ENCODE measurements at regions not wholly inside any gene's neighbourhood (a gene's known extent, or its start where the extent isn't known, plus 50 kb on each side); places are given as distances from the start of the nearest gene placed in this dataset.

GRCh38 chr17:13405807-13406206 is 195.9 kb downstream of the HS3ST3A1 start:
- no peak for DNase-seq (ENCODE audit: low read depth in 2 of 2)

GRCh38 chr17:13405080-13405479 is 196.6 kb downstream of the HS3ST3A1 start:
- no peak for DNase-seq (ENCODE audit: low read depth in 2 of 2)

DNA sequence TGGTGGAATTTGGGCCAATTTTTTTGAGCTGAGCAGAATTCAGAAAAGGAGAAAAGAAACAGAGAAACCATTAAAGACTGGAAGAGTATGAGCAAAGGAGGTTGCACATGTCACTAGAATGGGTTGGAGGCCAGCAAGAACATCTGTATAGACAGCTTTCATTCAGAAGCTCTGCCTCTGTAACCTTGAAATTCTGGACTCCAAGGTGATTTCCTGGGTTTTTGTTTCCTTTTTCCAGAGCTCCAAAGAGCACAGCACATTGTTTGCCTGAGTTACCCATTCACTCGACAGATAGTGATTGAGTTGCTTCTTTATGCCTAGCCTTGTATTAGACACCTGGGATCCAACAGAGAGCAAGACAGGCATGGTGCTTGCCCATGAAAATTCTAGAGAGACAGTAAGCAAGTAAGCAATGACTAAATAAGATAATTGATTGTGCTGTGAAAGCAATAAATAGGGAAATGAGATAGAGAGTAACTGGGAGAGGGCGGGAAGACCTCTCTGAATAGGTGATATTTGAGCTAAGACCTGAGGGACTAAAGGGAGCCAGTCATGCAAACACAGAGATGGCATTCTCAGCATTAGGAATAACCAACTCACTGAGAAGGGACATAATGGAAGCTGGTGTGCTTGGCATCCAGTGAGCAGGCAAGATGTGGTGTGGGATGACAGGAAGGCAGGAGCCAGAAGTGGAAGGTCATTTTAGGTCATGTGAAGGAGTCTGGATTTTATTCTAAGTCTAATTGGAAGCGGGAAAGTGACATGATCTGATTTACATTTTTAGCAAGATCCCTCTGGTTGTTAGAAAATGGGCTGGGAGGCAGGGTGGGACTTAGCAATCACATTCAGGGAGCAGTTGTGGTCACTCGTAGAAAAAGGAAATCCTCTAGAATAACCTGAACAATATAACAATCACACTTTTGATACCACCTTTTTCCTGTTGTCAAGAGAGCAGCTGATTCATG is 197.5 kb downstream of the HS3ST3A1 start:
- DNase-seq (ENCODE audit: low read depth in 2 of 2) = peak; percentile 3 to 18

DNA sequence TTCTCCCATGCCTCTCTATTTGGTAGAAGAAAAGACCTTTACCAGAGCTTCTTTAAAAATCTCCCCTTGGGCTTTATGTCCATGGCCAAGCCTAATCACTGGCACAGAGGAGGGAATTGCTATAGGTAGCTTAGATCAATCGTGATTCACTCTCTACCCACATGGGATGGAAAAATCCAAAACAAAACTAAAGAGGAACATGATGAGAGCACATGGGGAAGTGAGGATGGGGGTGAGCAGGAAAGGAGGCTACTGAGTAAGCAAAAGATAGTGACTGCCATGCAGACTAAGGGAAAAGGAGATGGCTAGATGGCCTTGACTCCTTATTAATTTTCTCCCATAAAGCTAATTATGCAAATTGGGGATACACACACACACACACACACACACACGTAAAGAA is 201.2 kb downstream of the HS3ST3A1 start:
- DNase-seq (ENCODE audit: low read depth in 2 of 2) = no peak

- DNase-seq (ENCODE audit: low read depth in 2 of 2) = no peak
Measured at GRCh38 chr17:13398853-13399252, 202.9 kb downstream of the HS3ST3A1 start.

DNA sequence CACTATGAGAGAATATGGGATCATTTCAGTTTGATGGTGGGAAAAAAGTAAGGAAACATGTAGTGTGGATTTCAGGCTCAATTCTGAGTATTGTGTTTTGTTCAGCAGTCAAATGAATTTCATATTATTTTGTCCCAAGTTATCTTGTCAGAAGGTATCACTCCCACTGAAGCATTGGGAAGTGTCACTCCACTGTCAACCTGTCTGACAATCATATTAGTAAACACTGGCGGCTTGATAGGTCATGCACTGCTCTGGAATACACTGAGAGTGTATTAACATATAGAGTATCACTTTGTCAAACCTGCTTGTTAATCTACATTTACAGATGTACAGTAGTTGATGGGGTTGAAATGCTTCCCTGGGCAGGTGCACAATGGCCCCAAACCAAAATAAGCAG is 203.6 kb downstream of the HS3ST3A1 start:
- no peak for DNase-seq (ENCODE audit: low read depth in 2 of 2)

DNA sequence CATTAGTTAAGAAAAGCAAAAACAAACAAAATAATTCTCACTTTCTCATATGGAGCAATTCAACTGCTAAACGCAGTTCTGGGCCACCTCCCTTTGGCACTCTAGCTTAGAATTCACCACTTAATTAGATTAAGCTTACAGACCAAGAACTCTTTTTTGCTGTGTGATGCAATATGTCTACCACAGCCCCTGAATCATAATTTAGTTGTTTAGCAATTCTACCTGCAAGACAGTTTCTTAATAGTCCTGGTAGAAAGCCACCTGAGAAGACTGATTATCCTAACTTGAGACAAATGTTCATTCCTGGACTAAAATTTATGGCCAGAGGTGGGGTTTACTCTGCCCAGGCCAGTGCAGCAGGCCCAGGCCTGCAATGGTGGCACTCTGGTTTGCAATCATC is 205.9 kb downstream of the HS3ST3A1 start:
- no peak for DNase-seq (ENCODE audit: low read depth in 2 of 2)

DNA sequence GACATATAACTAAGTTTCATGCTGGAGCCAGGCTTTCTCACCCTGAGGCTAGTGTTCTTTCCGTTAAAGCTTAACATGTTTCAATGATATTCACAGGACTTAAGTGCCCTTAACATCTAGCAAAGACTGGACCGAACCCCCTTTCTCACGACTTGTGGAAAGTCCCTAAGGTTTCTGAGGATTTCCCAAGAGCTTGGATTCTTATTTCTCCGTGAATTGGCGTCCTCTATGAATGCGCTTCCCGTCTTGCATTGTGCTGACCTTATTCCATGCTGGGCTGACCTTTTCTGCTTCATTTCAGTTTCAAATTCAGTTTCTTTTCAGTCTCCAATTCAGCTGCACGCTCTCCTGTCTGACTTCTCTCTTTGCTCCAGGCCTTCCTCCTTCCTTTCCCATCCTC is 206.4 kb downstream of the HS3ST3A1 start:
- DNase-seq (ENCODE audit: low read depth in 2 of 2) = no peak

DNA sequence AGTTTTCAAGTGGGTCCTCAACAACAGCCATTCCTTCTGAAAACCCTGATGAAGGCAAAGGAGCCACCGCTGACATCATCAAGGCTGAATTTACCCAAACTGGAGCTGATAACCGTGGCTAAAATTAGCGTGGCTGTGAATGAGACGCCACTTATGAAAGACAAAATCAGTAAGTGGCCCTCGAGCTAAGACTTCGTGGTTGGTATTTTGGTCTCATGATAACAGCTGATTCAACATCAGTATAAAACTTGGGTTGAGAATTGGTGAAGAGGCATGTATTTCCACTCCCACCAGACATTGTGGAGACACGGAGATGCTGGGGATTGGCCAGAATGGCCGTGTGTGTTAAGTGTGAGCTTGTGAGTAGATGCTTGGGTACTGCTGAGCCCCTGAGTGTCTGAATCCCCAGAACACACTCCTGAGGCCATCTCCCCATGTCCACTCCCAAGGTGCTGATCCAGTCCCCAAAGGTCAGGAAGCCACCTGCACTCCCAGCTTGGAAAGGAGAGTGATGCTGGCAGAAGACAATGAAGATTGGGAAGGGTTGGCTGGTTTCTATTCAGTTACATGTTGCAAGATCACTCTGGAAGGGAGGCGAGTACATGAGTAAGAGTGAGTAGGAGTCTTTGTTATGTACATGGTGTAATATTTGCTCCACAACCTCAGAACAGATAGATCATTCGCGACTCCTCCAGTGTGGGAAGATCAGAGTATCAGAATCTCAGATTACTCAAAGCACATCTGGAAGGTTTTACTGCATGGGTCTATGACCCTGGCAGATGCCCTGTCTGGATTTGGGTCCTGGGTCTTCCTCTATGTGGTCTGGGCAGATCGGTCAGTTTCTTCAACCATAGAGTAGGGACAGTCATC is 207.7 kb downstream of the HS3ST3A1 start:
- no peak for DNase-seq (ENCODE audit: low read depth in 2 of 2)

- no peak for DNase-seq (ENCODE audit: low read depth in 2 of 2)
Measured at GRCh38 chr17:13387952-13388351, 213.8 kb downstream of the HS3ST3A1 start.

- no peak for DNase-seq (ENCODE audit: low read depth in 2 of 2)
Measured at GRCh38 chr17:13387236-13387635, 214.5 kb downstream of the HS3ST3A1 start.

GRCh38 chr17:13385481-13385911 is 216.2 kb downstream of the HS3ST3A1 start:
- no peak for DNase-seq (ENCODE audit: low read depth in 2 of 2)

GRCh38 chr17:13384626-13385025 is 217.1 kb downstream of the HS3ST3A1 start:
- DNase-seq (ENCODE audit: low read depth in 2 of 2) = no peak

DNA sequence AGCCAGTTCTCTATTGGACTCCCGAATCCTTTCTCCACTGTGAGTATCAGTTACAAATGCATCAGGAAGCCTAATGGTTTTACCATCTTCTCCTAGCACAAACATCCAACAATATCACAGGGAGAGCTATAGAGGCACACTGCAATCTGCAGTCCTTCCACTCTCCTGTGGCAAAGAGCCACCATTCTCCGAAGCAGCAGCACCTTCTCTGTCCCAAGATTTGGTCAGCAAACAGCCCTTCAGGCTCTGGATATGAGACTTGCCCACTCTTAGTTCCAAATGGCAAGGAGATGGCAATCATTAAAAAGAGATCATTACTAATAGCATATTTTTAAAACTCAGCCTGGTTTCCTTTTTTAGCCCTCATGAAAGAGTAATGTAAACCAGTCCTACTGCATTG is 223.4 kb downstream of the HS3ST3A1 start:
- no peak for DNase-seq (ENCODE audit: low read depth in 2 of 2)

GRCh38 chr17:13374203-13375143 is 227.3 kb downstream of the HS3ST3A1 start:
- no peak for DNase-seq (ENCODE audit: low read depth in 2 of 2)

GRCh38 chr17:13372432-13372831 is 229.3 kb downstream of the HS3ST3A1 start:
- DNase-seq (ENCODE audit: low read depth in 2 of 2) = no peak

- no peak for DNase-seq (ENCODE audit: low read depth in 2 of 2)
Measured at GRCh38 chr17:13367154-13367553, 234.6 kb downstream of the HS3ST3A1 start.

- DNase-seq (ENCODE audit: low read depth in 2 of 2) = no peak
Measured at GRCh38 chr17:13365331-13365730, 236.4 kb downstream of the HS3ST3A1 start.

GRCh38 chr17:13363771-13364170 is 238.0 kb downstream of the HS3ST3A1 start:
- DNase-seq (ENCODE audit: low read depth in 2 of 2) = no peak

DNA sequence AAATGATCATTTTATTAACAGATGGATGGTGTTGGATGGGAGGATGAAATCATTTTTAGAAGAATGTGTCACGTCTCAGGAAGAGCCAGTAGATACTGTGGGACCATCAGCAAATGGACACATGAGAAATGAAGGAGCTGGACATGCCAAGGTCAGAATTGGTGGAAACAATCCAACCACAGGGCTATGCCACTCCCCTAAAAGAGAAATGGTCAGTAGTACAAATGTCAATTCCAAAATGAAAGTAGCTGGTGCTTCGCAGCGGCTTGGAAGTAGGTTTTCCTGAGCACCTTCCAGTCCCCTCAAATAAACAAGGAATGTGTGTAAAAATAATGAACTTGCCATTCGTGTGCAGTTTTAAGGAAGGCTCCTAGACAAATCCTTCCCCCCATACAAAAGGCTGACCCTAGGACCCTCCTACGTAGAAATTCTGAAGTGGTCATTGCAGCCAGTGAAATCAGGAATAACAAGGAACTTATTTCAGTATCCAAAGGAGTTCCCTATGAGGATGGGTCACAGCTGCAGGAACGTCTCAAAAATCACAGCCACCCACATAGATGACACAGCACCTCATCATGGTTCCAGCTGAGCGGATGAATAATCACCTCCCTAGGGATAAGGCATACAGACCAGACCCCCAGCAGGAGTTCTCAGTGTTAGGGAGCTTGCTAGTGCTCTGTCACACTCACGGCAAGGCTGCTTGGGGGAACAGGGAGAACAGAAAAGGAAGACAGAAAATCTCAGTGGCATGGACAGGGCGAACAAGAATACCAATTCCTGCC is 239.2 kb downstream of the HS3ST3A1 start:
- DNase-seq (ENCODE audit: low read depth in 2 of 2) = no peak

All from dermis microvascular lymphatic vessel endothelial cell (primary cell).